ENCODE measurements at regions not wholly inside any gene's neighbourhood (a gene's known extent, or its start where the extent isn't known, plus 50 kb on each side); places are given as distances from the start of the nearest gene placed in this dataset.

GRCh38 chr1:108034396-108034795, 69.4 kb upstream of the VAV3 start:
- TF ChIP-seq POLR2A (IDR thresholded peaks at IDR 0.05): no peak
- no peak for TF ChIP-seq CTCF (IDR thresholded peaks at IDR 0.05)
